Smooth muscle cell (in vitro differentiated cells): ENCODE measurements at regions not wholly inside any gene's neighbourhood (a gene's known extent, or its start where the extent isn't known, plus 50 kb on each side); places are given as distances from the start of the nearest gene placed in this dataset.

ENCODE experiments used
- DNase-seq: peaks from one replicate; lab custom pipeline; 2025; ENCODE audit not compliant: unreplicated experiment; lab: John Stamatoyannopoulos, UW
- H2AFZ ChIP-seq: fragments of 200-600 bp; sonication (generic); 2 replicates; pipeline ENCODE4 v1.6.0; 2016; ENCODE audit warnings: antibody characterized with exemption, low read depth, mild to moderate bottlenecking
- H3F3A ChIP-seq: fragments of 200-600 bp; sonication (generic); 2 replicates; pipeline ENCODE4 v1.6.0; 2017; ENCODE audit warnings: antibody characterized with exemption, low read depth
- H3K27ac ChIP-seq: fragments of 200-600 bp; sonication (generic); 2 replicates; pipeline ENCODE4 v1.5.1; 2016; ENCODE audit warnings: low read depth, mild to moderate bottlenecking
- H3K27me3 ChIP-seq: fragments of 200-600 bp; sonication (generic); 2 replicates; pipeline ENCODE4 v1.6.1; 2016; ENCODE audit warnings: low read depth, mild to moderate bottlenecking
- H3K36me3 ChIP-seq: fragments of 200-600 bp; sonication (generic); 2 replicates; pipeline ENCODE4 v1.5.1; 2016; ENCODE audit warnings: low read depth
- H3K4me1 ChIP-seq: fragments of 200-600 bp; sonication (generic); 2 replicates; pipeline ENCODE4 v1.5.1; 2016; ENCODE audit warnings: low read depth
- H3K4me2 ChIP-seq: fragments of 200-600 bp; sonication (generic); 2 replicates; pipeline ENCODE4 v1.6.0; 2016; ENCODE audit warnings: mild to moderate bottlenecking
- H3K4me3 ChIP-seq: fragments of 200-600 bp; sonication (generic); 2 replicates; pipeline ENCODE4 v1.5.1; 2016; ENCODE audit warnings: mild to moderate bottlenecking
- H3K79me2 ChIP-seq: fragments of 200-600 bp; sonication (generic); 2 replicates; pipeline ENCODE4 v1.6.0; 2016; ENCODE audit warnings: low read depth, mild to moderate bottlenecking
- H3K9ac ChIP-seq: fragments of 200-600 bp; sonication (generic); 2 replicates; pipeline ENCODE4 v1.6.0; 2016; ENCODE audit warnings: low read depth
- H3K9me3 ChIP-seq: fragments of 200-600 bp; sonication (generic); replicated peaks from 2 replicates; pipeline ENCODE4 v1.5.1; 2016; ENCODE audit warnings: low read depth
- H4K20me1 ChIP-seq: fragments of 200-600 bp; sonication (generic); 2 replicates; pipeline ENCODE4 v1.6.0; 2016; ENCODE audit warnings: low read depth
- CTCF ChIP-seq: fragments of 200-600 bp; sonication (generic); IDR thresholded peaks from 2 replicates; pipeline ENCODE4 v1.5.1; 2017; ENCODE audit warnings: borderline replicate concordance, mild to moderate bottlenecking, antibody characterized with exemption; ENCODE audit not compliant: insufficient read depth, poor library complexity, severe bottlenecking
- WGBS: methylation state at CpG from one replicate; pipeline ENCODE4 v1.1.7; 2016; ENCODE audit warnings: low lambda C conversion rate; 5-methylcytosine and 5-hydroxymethylcytosine counted together

- Histone ChIP-seq H3K9me3 (no peaks in the 10 kb centered on the region), H3K79me2 (no peaks in the 10 kb centered on the region), H3K4me2 (no peak overlapping the region), H3K4me3 (no peak overlapping the region), H3K9ac (no peak overlapping the region), H3K36me3 (no peaks in the 10 kb centered on the region), H3F3A (no peaks in the 10 kb centered on the region), H2AFZ (peak overlapping the region; percentile 36), H3K4me1 (peaks cover 8% of the 10 kb centered on the region), H3K27ac (no peak overlapping the region), H4K20me1 (no peaks in the 10 kb centered on the region), H3K27me3 (no peaks in the 10 kb centered on the region)
- TF ChIP-seq CTCF: no peak
- 69% methylated on average over 14 of the region's 15 CpGs for WGBS
- no peak for DNase-seq
Measured at GRCh38 chr19:33879818-33880575, 83.3 kb downstream of the KCTD15 start.

- peak overlapping the region; percentile 94 for H2AFZ ChIP-seq
- WGBS: 13% methylated on average over 12 of the region's 12 CpGs
- H3K27ac ChIP-seq: no peak overlapping the region
- H3K4me2 ChIP-seq: peak overlapping the region; percentile 72
- no peaks in the 10 kb centered on the region for H4K20me1 ChIP-seq
- no peak overlapping the region for H3K4me3 ChIP-seq
- no peak for TF ChIP-seq CTCF
- H3K4me1 ChIP-seq: peaks cover 8% of the 10 kb centered on the region
- DNase-seq: no peak
- no peaks in the 10 kb centered on the region for H3K27me3 ChIP-seq
- H3K9me3 ChIP-seq: no peaks in the 10 kb centered on the region
- H3K79me2 ChIP-seq: no peaks in the 10 kb centered on the region
- H3K9ac ChIP-seq: no peak overlapping the region
- H3K36me3 ChIP-seq: no peaks in the 10 kb centered on the region
- H3F3A ChIP-seq: no peaks in the 10 kb centered on the region
Measured at GRCh38 chr19:33883859-33884519, 87.3 kb downstream of the KCTD15 start.

- Histone ChIP-seq H3K4me1 (peaks cover 8% of the 10 kb centered on the region), H3K79me2 (no peaks in the 10 kb centered on the region), H2AFZ (no peak overlapping the region), H3K4me2 (no peak overlapping the region), H3K9me3 (no peaks in the 10 kb centered on the region), H4K20me1 (no peaks in the 10 kb centered on the region), H3K4me3 (no peak overlapping the region), H3K27ac (no peak overlapping the region), H3K27me3 (no peaks in the 10 kb centered on the region), H3K36me3 (no peaks in the 10 kb centered on the region), H3F3A (no peaks in the 10 kb centered on the region), H3K9ac (no peak overlapping the region)
- DNase-seq: no peak
- 80% methylated on average over 6 of the region's 6 CpGs for WGBS
- no peak for TF ChIP-seq CTCF
Measured at GRCh38 chr19:33885236-33885635, 88.6 kb downstream of the KCTD15 start.
